ENCODE measurements at regions not wholly inside any gene's neighbourhood (a gene's known extent, or its start where the extent isn't known, plus 50 kb on each side); places are given as distances from the start of the nearest gene placed in this dataset.

- Histone ChIP-seq H3K27me3 (ENCODE audit: control insufficient read depth, insufficient read depth, low read length) (no peaks in the 10 kb centered on the region), H3K9me3 (ENCODE audit: control insufficient read depth, low read depth, low read length) (no peaks in the 10 kb centered on the region), H3K4me3 (ENCODE audit: low read length) (no peak overlapping the region), H3K4me1 (ENCODE audit: control insufficient read depth, insufficient read depth, low read length) (peaks cover 25% of the 10 kb centered on the region), H3K27ac (ENCODE audit: low read length) (peak overlapping the region; percentile 61), H3K36me3 (ENCODE audit: control insufficient read depth, insufficient read depth, low read length) (no peaks in the 10 kb centered on the region)
- DNase-seq = peak; percentile 81 to 92
- WGBS (ENCODE audit: insufficient coverage, low lambda C conversion rate) = no CpG with 5 or more reads among the region's 4 CpGs
Measured at GRCh38 chr6:137723273-137724017, 143.6 kb upstream of the TNFAIP3 start.

GRCh38 chr6:137724018-137724403, 143.0 kb upstream of the TNFAIP3 start:
- Histone ChIP-seq H3K27me3 (ENCODE audit: control insufficient read depth, insufficient read depth, low read length) (no peaks in the 10 kb centered on the region), H3K9me3 (ENCODE audit: control insufficient read depth, low read depth, low read length) (no peaks in the 10 kb centered on the region), H3K4me3 (ENCODE audit: low read length) (no peak overlapping the region), H3K36me3 (ENCODE audit: control insufficient read depth, insufficient read depth, low read length) (no peaks in the 10 kb centered on the region), H3K4me1 (ENCODE audit: control insufficient read depth, insufficient read depth, low read length) (peaks cover 30% of the 10 kb centered on the region), H3K27ac (ENCODE audit: low read length) (peak overlapping the region; percentile 52)
- WGBS (ENCODE audit: insufficient coverage, low lambda C conversion rate) = no CpG with 5 or more reads among the region's 3 CpGs
- DNase-seq = no peak

- peak overlapping the region; percentile 52 for H3K27ac ChIP-seq (ENCODE audit: low read length)
- peaks cover 36% of the 10 kb centered on the region for H3K4me1 ChIP-seq (ENCODE audit: control insufficient read depth, insufficient read depth, low read length)
- WGBS (ENCODE audit: insufficient coverage, low lambda C conversion rate) = no CpG with 5 or more reads among the region's 10 CpGs
- no peaks in the 10 kb centered on the region for H3K36me3 ChIP-seq (ENCODE audit: control insufficient read depth, insufficient read depth, low read length)
- no peak for DNase-seq
- H3K9me3 ChIP-seq (ENCODE audit: control insufficient read depth, low read depth, low read length) = no peaks in the 10 kb centered on the region
- H3K4me3 ChIP-seq (ENCODE audit: low read length) = no peak overlapping the region
- no peaks in the 10 kb centered on the region for H3K27me3 ChIP-seq (ENCODE audit: control insufficient read depth, insufficient read depth, low read length)
Measured at GRCh38 chr6:137724495-137725211, 142.4 kb upstream of the TNFAIP3 start.

GRCh38 chr6:137725949-137726348, 141.1 kb upstream of the TNFAIP3 start:
- Histone ChIP-seq H3K4me3 (ENCODE audit: low read length) (no peak overlapping the region), H3K9me3 (ENCODE audit: control insufficient read depth, low read depth, low read length) (no peaks in the 10 kb centered on the region), H3K36me3 (ENCODE audit: control insufficient read depth, insufficient read depth, low read length) (no peaks in the 10 kb centered on the region), H3K27me3 (ENCODE audit: control insufficient read depth, insufficient read depth, low read length) (no peaks in the 10 kb centered on the region), H3K4me1 (ENCODE audit: control insufficient read depth, insufficient read depth, low read length) (peaks cover 41% of the 10 kb centered on the region), H3K27ac (ENCODE audit: low read length) (no peak overlapping the region)
- no peak for DNase-seq
- no CpG with 5 or more reads among the region's 2 CpGs for WGBS (ENCODE audit: insufficient coverage, low lambda C conversion rate)

GRCh38 chr6:137726582-137726981, 140.5 kb upstream of the TNFAIP3 start:
- no peak for DNase-seq

GRCh38 chr6:137727216-137727765, 139.8 kb upstream of the TNFAIP3 start:
- DNase-seq = no peak
- Histone ChIP-seq H3K36me3 (ENCODE audit: control insufficient read depth, insufficient read depth, low read length) (no peaks in the 10 kb centered on the region), H3K4me1 (ENCODE audit: control insufficient read depth, insufficient read depth, low read length) (peaks cover 40% of the 10 kb centered on the region), H3K27ac (ENCODE audit: low read length) (no peak overlapping the region), H3K27me3 (ENCODE audit: control insufficient read depth, insufficient read depth, low read length) (no peaks in the 10 kb centered on the region), H3K9me3 (ENCODE audit: control insufficient read depth, low read depth, low read length) (no peaks in the 10 kb centered on the region), H3K4me3 (ENCODE audit: low read length) (no peak overlapping the region)
- 100% methylated on average over 1 of the region's 4 CpGs for WGBS (ENCODE audit: insufficient coverage, low lambda C conversion rate)

More at GRCh38 chr6:137726582-137726981, 140.5 kb upstream of the TNFAIP3 start:
- Histone ChIP-seq H3K27ac (ENCODE audit: low read length) (no peak overlapping the region), H3K36me3 (ENCODE audit: control insufficient read depth, insufficient read depth, low read length) (no peaks in the 10 kb centered on the region), H3K27me3 (ENCODE audit: control insufficient read depth, insufficient read depth, low read length) (no peaks in the 10 kb centered on the region), H3K4me3 (ENCODE audit: low read length) (no peak overlapping the region), H3K4me1 (ENCODE audit: control insufficient read depth, insufficient read depth, low read length) (peaks cover 41% of the 10 kb centered on the region), H3K9me3 (ENCODE audit: control insufficient read depth, low read depth, low read length) (no peaks in the 10 kb centered on the region)
- no CpG with 5 or more reads among the region's 1 CpG for WGBS (ENCODE audit: insufficient coverage, low lambda C conversion rate)

GRCh38 chr6:137728386-137729349, 138.4 kb upstream of the TNFAIP3 start:
- H3K4me3 ChIP-seq (ENCODE audit: low read length) = no peak overlapping the region
- peaks cover 33% of the 10 kb centered on the region for H3K4me1 ChIP-seq (ENCODE audit: control insufficient read depth, insufficient read depth, low read length)
- H3K9me3 ChIP-seq (ENCODE audit: control insufficient read depth, low read depth, low read length) = no peaks in the 10 kb centered on the region
- WGBS (ENCODE audit: insufficient coverage, low lambda C conversion rate) = no CpG with 5 or more reads among the region's 6 CpGs
- peak; percentile 56 to 57 for DNase-seq
- H3K36me3 ChIP-seq (ENCODE audit: control insufficient read depth, insufficient read depth, low read length) = no peaks in the 10 kb centered on the region
- H3K27ac ChIP-seq (ENCODE audit: low read length) = peak overlapping the region; percentile 66
- H3K27me3 ChIP-seq (ENCODE audit: control insufficient read depth, insufficient read depth, low read length) = no peaks in the 10 kb centered on the region

- Histone ChIP-seq H3K9me3 (ENCODE audit: control insufficient read depth, low read depth, low read length) (no peaks in the 10 kb centered on the region), H3K4me3 (ENCODE audit: low read length) (no peak overlapping the region), H3K4me1 (ENCODE audit: control insufficient read depth, insufficient read depth, low read length) (peaks cover 24% of the 10 kb centered on the region), H3K36me3 (ENCODE audit: control insufficient read depth, insufficient read depth, low read length) (no peaks in the 10 kb centered on the region), H3K27ac (ENCODE audit: low read length) (peak overlapping the region; percentile 66), H3K27me3 (ENCODE audit: control insufficient read depth, insufficient read depth, low read length) (no peaks in the 10 kb centered on the region)
- WGBS (ENCODE audit: insufficient coverage, low lambda C conversion rate) = 67% methylated on average over 1 of the region's 6 CpGs
- peak; percentile 26 to 34 for DNase-seq
Measured at GRCh38 chr6:137729866-137730629, 137.0 kb upstream of the TNFAIP3 start.

- Histone ChIP-seq H3K4me1 (ENCODE audit: control insufficient read depth, insufficient read depth, low read length) (peaks cover 24% of the 10 kb centered on the region), H3K27me3 (ENCODE audit: control insufficient read depth, insufficient read depth, low read length) (no peaks in the 10 kb centered on the region), H3K27ac (ENCODE audit: low read length) (no peak overlapping the region), H3K9me3 (ENCODE audit: control insufficient read depth, low read depth, low read length) (no peaks in the 10 kb centered on the region), H3K4me3 (ENCODE audit: low read length) (no peak overlapping the region), H3K36me3 (ENCODE audit: control insufficient read depth, insufficient read depth, low read length) (no peaks in the 10 kb centered on the region)
- no peak for DNase-seq
- 52% methylated on average over 2 of the region's 2 CpGs for WGBS (ENCODE audit: insufficient coverage, low lambda C conversion rate)
Measured at GRCh38 chr6:137731600-137731959, 135.5 kb upstream of the TNFAIP3 start.

Measured in large intestine (tissue), 3 donors.